NT2/D1 (cell line): ENCODE measurements at regions not wholly inside any gene's neighbourhood (a gene's known extent, or its start where the extent isn't known, plus 50 kb on each side); places are given as distances from the start of the nearest gene placed in this dataset.

Source experiments
- SUZ12 ChIP-seq: IDR thresholded peaks from 2 replicates; pipeline ENCODE4 v1.6.1; 2011; ENCODE audit not compliant: insufficient read length, insufficient read depth; ENCODE audit errors: extremely low read depth
- YY1 ChIP-seq: IDR thresholded peaks from 2 replicates; pipeline ENCODE4 v1.6.1; 2011; ENCODE audit not compliant: insufficient read length, insufficient read depth
- ZNF274 ChIP-seq: IDR thresholded peaks from 2 replicates; pipeline ENCODE4 v1.6.1; 2011; ENCODE audit warnings: mild to moderate bottlenecking, low read depth, low read length

GRCh38 chr21:28590026-28590425 lies 402.7 kb downstream of the LTN1 start:
- TF ChIP-seq YY1 (no peak), ZNF274 (no peak), SUZ12 (no peak)
